Loucy (cell line): ENCODE measurements at regions not wholly inside any gene's neighbourhood (a gene's known extent, or its start where the extent isn't known, plus 50 kb on each side); places are given as distances from the start of the nearest gene placed in this dataset.

ENCODE experiments used
- EZH2phosphoT487 ChIP-seq: fragments of 200-600 bp; IDR thresholded peaks from 2 replicates; pipeline ENCODE4 v1.6.1; 2018; ENCODE audit warnings: antibody characterized with exemption, mild to moderate bottlenecking, moderate library complexity, borderline replicate concordance
- TF ChIP-seq, protein P1 (sequence below): fragments of 200-600 bp; sonication (generic); conservative IDR thresholded peaks from 2 replicates; pipeline ENCODE4 v1.5.1; 2014; ENCODE audit warnings: mild to moderate bottlenecking, antibody characterized with exemption, low read length

DNA sequence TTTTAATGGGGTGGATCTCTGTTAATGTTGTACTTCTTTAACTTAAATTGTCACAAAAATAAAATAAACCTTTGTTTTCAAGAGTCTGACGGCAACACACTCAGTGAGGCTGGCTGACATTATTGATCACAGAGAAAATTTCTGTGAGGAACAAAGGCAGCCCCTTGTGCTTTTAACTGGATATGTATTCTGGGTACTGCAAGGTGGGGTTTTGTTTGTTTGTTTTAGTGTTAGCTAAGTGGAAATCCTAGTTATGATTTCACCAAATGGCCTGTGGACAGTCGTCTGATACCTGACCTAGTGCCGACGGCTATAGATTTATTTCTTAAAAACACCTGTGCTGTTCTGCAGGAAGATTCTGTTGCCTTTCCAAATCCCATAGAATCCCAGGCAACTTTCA, 1329.5 kb upstream of the ZEB2 start:
- TF ChIP-seq, protein P1, sequence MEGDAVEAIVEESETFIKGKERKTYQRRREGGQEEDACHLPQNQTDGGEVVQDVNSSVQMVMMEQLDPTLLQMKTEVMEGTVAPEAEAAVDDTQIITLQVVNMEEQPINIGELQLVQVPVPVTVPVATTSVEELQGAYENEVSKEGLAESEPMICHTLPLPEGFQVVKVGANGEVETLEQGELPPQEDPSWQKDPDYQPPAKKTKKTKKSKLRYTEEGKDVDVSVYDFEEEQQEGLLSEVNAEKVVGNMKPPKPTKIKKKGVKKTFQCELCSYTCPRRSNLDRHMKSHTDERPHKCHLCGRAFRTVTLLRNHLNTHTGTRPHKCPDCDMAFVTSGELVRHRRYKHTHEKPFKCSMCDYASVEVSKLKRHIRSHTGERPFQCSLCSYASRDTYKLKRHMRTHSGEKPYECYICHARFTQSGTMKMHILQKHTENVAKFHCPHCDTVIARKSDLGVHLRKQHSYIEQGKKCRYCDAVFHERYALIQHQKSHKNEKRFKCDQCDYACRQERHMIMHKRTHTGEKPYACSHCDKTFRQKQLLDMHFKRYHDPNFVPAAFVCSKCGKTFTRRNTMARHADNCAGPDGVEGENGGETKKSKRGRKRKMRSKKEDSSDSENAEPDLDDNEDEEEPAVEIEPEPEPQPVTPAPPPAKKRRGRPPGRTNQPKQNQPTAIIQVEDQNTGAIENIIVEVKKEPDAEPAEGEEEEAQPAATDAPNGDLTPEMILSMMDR = no peak
- no peak for TF ChIP-seq EZH2phosphoT487
